ENCODE measurements at regions not wholly inside any gene's neighbourhood (a gene's known extent, or its start where the extent isn't known, plus 50 kb on each side); places are given as distances from the start of the nearest gene placed in this dataset.
A peak's percentile ranks its signal among the peaks of the same experiment; 100 is the strongest.

- no peak for DNase-seq (ENCODE audit: low read depth)
Observed at GRCh38 chr10:44056967-44057805, 327.7 kb downstream of the CXCL12 start.

GRCh38 chr10:44056206-44056605, 328.7 kb downstream of the CXCL12 start:
- no peak for DNase-seq (ENCODE audit: low read depth)

- DNase-seq (ENCODE audit: low read depth): no peak
Observed at GRCh38 chr10:44054046-44054445, 330.9 kb downstream of the CXCL12 start.

DNA sequence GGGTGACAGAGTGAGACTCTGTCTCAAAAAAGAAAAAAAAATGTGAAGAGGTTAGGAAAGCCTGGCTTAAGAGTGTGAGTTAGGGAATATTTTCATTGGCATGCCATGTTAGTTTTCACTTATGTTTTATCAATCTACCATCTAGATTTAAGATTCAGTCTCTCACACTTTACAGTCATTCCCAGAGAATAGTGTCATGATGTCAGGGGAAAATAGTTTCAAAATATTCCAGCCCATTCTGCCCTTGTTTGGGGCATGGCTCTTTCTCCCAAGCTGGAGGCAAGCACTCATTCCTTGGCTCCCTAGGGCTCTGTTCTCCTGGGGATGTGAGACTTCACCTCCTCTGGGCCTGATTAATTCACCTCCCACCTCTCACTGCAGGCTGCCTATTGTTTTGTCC, 331.5 kb downstream of the CXCL12 start:
- no peak for DNase-seq (ENCODE audit: low read depth)

DNA sequence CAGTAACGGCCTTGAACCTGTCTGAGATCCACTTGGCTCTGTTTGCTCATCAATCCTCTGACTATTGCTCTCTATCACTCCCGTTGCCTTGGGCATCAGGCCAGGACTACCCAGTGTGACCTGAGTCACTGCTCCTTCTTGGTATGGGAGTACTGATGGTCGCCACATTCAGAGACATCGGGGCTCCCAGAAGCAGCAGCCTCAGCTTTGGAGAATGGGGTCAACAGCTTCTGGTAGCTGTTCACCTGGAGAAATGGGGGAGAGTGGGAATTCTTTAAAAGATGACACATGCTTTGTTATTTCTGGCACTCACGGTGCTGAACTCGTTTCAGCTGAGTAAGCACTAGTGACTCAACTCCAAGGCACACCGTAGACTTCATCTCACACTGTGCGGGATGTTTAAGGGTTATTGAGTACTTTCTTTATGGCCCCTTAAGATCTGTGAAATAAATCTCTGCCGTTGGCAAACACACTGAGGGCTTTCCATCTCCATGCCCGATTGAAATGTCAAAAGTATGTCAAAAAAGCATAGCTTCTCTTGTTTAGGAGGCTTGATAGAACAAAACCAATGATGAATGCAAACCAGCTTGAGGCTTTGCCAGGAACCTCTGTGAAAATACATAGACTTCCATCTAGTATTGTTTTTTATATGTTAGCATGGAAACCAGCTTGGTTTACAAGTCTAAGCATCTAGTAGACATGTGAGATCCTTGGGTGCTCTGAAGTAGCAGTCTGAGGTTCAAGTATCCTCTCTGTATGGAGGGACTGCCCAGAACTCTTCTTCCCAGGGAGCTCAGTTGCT, 333.1 kb downstream of the CXCL12 start:
- peak; percentile 88 for DNase-seq (ENCODE audit: low read depth)

GRCh38 chr10:44051091-44051490, 333.8 kb downstream of the CXCL12 start:
- DNase-seq (ENCODE audit: low read depth): no peak

DNA sequence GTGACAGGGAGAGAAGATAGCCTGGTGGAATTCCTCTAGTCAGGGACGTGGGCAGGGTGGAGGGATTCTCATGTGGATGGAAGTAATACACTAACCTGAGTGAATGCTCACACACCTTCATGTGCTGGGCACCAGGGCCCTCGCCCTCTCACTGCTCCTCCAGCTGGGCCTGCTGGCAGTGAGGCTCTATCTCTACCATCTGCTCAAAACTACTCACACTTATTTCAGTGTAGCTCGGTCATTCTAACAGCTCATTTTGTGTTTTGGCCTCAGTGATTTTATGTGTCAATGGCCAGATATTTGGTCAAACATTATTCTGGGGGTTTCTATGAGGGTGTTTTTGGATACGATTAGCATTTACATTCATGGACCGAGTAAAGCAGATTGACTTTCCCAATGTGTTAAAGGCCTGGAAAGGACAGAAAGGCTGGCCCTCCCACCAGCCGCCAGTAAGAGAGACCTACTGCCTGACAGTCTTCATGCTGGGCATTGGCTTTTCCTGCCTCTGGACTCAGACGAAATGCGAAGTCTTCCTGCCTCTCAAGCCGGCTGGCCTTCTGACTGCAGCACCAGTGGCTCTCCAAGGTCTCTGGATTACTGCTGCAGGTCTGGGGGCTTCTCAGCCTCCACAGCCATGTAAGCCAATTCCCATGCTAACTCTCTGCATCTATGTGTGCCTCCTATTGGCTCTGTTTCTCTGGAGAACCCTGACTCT, 335.4 kb downstream of the CXCL12 start:
- DNase-seq (ENCODE audit: low read depth): no peak

DNA sequence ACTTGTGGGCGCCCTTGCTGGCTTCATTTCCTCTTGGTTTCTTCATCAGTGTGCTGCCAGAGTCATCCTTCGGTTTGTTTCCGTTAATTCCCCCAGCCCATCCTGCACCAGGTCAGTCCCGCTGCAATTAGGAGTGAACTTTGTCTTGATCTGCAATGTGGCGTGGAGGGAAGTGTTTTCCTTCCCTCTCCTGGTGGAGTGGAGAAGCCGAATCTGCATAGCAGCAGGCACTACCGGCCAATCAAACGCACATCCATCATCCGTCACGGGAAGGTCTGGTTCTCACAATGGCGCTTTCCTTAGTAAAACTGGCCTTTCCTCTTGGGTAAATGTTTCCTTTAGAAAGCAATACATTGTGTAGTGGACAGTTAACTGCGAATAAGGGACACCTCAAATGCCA, 337.5 kb downstream of the CXCL12 start:
- peak; percentile 44 for DNase-seq (ENCODE audit: low read depth)

DNA sequence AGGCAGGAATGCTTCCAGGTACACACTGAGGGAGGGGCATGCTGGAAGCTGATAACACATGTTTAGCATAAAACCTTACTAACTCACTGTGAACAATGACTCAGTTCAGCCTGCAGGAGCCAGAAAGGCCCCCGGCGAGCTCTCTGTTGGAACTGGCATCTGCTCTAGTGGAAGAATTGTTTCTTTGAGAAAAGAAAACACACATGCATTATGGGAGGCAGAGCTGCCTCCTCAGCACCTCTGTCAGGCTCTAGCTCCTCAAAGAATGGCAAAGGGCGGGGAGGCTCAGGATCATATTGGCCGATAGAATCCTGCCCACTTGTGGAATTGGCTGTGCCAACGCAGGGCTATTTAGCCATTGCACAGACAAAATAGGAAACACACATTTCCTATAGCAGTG, 338.3 kb downstream of the CXCL12 start:
- peak; percentile 92 for DNase-seq (ENCODE audit: low read depth)

GRCh38 chr10:44045020-44045419, 339.9 kb downstream of the CXCL12 start:
- DNase-seq (ENCODE audit: low read depth): peak; percentile 60

- DNase-seq (ENCODE audit: low read depth): no peak
Observed at GRCh38 chr10:44044549-44044948, 340.3 kb downstream of the CXCL12 start.

DNA sequence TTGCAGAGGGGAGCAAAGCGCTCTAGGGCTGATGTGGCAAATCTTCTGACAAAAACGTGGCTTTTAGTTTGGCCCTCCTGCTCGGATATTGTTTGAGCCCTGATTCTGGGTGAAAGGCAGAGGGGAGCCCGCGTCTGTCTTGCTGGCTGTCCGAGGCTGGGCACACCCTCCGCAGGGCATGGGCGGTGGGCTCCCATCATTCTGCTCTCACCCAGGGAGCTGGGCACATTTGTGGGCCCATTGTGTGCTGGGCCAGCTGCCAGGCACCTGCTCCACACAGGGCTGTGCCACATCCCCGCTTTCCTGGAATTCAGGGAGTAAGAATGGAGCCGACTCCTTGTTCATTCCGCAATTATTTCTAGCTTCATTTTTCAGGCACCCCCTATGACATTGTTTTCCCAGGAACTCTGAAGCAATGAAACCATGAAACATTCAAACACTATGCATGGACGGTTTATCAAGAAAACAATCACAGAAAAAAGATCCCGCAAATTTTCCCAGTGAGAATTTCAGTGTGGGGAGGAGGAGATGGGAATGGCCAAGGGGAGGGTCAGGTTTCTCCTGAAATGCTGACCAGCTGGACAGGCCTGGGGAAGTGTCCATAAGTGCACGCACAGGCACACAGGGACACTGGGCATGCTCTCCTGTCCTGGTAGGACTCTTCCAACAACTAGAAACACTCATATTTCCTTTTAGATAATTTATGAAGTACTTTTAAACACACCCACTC, 341.1 kb downstream of the CXCL12 start:
- no peak for DNase-seq (ENCODE audit: low read depth)

DNA sequence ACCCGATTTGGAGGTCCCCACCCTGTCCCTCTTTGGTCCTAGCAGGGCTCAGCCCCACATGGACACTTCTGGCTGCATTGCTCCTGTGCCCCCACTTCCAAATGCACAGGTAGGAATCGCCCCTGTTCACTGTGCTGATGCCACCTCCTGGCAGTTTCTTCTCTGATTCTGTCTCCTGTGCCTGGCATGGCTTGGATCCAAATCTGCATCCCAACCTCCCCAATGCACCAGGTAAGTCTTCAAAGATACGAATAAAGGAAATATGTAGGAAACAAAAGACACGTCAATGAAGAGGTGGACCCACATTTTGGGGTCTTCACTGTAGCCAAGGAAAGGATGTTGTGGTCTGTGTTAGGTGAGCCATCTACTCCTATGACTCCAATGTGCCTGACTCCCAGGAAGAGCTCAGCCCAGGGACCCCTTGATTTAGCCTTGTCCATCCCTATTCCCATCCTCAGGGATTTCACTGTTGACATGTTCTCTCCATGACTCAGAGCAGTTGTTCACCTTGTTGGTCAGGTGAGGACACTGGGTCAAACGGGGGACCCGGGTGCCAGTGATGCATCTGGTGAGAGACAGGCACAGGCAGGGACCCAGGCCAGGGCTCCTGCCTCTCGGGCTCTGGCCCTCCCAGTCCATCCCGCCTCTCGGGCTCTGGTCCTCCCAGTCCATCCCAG, 341.8 kb downstream of the CXCL12 start:
- DNase-seq (ENCODE audit: low read depth): no peak

- no peak for DNase-seq (ENCODE audit: low read depth)
Observed at GRCh38 chr10:44042075-44042770, 342.7 kb downstream of the CXCL12 start.

DNA sequence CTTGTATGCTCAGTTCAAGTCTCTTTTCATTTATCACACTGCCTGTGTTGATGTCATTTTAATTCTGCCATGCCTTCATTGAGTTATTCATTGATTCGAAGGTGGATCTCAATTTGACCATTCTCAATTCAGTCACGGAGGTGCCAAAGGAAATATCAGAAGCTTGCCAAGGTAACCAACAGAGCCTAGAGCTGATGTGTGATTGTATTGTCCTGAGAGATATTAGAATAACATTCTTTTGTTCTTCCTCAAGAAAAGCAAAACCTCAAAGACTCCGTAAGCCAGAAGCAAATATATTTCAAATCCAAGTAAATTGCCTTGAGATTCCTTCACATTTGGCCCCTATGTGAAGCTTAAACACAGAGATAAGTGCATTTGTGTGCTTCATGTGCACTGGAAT, 345.3 kb downstream of the CXCL12 start:
- no peak for DNase-seq (ENCODE audit: low read depth)

- no peak for DNase-seq (ENCODE audit: low read depth)
Observed at GRCh38 chr10:44036425-44036824, 348.5 kb downstream of the CXCL12 start.

DNA sequence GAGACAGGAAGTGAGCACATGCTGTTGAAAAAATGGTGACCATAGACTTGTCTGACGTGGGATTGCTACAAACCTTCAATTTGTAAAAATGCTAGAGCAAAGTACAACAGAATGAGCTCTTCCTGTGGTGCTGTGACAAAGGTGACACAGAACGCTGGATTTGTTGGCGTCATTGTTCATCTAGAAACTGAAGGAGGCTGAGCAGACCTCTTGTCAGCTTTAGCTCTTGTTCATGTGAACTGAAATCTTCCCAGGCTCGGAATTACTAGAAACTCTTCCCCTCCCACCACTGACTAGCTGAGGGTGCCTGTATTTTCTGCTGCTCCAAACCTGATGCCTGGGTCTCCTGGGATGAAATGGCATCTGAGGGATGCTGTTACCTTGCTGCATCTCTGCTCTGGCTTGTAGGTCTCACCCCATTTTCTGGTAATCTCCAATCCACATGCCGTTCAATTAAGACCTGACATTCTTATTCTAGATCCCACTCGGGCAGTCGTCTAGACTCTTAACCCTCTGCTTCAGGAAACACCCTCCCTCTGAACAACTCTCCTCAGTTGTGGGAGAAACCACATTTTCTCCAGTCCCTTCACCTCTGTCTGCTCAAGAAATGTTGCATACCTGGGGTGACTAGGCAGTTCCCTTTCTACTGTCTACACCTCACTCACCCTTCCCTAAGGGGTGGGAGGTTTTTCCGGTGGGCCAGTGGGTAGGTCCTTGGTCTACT, 349.3 kb downstream of the CXCL12 start:
- no peak for DNase-seq (ENCODE audit: low read depth)

- DNase-seq (ENCODE audit: low read depth): no peak
Observed at GRCh38 chr10:44034946-44035345, 350.0 kb downstream of the CXCL12 start.

DNA sequence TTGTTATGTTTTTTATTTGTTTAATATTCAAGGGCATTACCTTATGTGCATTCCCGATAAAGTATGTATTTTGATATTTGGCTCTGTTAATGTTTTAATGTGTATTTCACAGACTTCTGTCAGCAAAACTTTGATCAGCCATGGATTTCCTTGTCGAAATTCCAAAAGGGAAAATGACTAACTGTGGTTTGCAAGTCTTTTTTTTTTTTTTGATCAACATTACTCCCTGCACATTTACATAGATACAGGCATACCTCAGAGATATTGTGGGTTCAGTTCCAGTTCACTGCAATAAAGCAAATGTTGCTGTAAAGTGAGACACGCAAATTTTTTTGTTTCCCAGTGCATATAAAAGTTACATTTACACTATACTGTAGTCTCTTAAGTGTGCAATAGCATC, 351.9 kb downstream of the CXCL12 start:
- peak; percentile 67 for DNase-seq (ENCODE audit: low read depth)

- DNase-seq (ENCODE audit: low read depth): no peak
Observed at GRCh38 chr10:44032216-44032615, 352.7 kb downstream of the CXCL12 start.

All from M059J (cell line).